HG03521 (cell line): ENCODE measurements at regions not wholly inside any gene's neighbourhood (a gene's known extent, or its start where the extent isn't known, plus 50 kb on each side); places are given as distances from the start of the nearest gene placed in this dataset.
"Not testable (repeated sequence)": the region's sequence is repeated elsewhere in the genome, so short reads cannot be mapped to it uniquely, and the experiment has no call there.

Experiments
- ATAC-seq: cut with Tn5 transposase; IDR thresholded peaks from one replicate; pipeline ENCODE4 v1.9.1; 2021; ENCODE audit warnings: mild to moderate bottlenecking, moderate library complexity; ENCODE audit not compliant: unreplicated experiment

DNA sequence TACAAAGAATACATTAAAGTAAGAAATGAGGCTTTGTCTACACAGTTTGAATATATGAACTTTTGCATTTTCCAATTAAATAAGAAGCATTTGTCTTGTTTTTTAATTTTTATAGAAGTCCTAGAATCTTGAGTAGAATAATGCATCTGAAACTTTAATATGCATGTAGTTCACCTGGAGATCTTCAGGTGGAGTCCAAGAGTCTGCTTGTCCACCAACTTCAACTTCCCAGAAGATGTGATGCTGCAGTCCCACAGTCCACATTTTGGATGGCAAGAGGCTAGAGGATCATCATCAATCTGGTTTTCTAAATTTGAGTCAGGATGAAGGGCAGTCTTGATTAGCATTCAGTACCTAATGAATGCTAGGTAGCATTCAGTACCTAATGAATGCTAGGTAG, 357.6 kb upstream of the SOX2 start:
- ATAC-seq = no peak

GRCh38 chr3:181344331-181344730, 354.8 kb upstream of the DNAJC19 start:
- ATAC-seq = no peak

- ATAC-seq = no peak
Observed at GRCh38 chr3:181336597-181336996, 347.1 kb upstream of the DNAJC19 start.

DNA sequence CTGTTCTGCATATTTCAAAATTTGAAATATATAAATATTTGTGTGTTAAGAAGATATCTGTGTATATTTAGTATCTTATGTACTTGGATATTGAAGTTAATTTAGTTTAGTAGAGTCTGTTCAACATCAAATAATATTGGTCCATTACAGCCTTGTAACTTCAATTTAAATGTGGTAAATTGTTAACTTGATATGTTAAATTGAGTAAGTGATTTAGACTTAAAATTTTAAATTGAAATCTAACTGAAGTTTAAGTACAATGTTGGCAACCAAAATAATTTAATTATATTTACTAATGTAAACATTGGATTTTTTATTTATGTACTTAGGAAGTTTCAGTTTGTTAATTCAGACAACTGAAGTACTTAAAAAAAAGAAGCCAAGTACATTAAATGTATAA, 343.9 kb upstream of the DNAJC19 start:
- ATAC-seq = no peak

DNA sequence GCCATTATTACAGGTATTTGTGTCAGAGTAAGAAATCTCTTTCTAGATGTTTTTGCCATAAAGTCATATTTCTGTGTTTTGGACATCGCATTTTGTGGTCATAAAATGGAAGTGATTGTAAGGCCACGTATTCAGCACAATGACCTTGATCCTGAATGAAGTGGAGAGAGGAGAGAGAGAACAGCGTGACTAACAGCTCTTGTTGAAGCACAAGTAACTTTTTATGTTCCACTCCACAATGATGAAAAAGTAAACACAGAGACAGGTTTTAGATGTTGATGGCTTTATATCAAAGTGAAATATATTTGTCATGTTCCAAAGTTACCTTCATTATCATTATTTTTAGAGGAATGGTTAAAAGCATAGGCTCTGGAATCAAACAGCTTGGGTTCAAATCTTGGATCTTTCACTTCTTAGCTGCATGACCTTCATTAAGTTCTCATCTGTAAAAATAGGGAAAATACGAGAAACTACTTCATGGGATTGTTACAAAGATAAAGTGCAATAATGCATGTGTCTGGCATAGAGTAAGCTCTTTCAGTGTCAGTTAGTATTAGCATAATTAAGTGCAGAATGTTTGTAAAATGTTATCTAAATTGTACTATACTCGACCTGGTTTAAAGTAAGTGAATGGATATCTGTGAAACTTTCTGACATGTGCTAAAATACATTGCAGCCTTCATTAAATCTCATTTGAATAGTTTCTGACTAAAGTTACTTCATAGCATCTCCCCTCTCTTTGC, 341.5 kb upstream of the DNAJC19 start:
- ATAC-seq = no peak

DNA sequence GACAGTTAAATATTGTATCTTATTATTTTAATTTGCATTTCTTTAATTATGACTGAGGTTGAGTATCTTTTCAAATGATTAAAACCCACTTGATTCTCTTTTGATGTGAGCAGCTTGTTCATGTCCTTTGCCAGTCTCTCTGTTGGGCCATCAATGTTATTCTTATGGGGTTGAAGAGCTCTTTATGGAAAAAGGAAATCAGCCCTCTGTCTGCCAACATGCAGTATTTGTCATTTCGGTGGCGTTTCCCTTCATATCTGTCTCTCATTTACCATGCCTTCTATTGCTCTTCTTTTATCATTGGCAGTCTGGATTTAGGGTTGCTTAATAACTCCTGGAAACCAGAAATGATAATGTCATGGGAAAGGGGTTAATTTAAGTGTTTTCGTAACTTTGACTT, 340.7 kb upstream of the DNAJC19 start:
- ATAC-seq = no peak

DNA sequence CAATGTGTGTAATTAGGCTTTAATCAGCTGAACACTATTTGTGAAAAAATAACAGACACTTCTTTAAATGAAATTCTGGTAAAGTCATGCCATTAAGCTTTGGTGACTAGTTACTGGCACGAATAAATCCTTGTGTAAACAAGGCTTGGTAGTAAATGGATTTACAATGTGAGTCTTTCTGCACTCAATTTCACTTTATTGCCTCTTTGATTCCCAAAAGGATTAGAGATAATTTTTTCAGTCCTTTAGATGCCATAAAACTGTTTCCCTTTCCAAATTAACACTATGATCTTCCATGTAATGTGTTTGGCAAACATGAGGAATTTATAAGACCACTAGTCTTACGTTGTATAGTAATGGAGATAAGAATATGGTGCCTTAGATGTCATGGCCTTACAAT, 339.5 kb upstream of the DNAJC19 start:
- no peak for ATAC-seq

GRCh38 chr3:181328346-181328745, 338.8 kb upstream of the DNAJC19 start:
- no peak for ATAC-seq

- ATAC-seq = no peak
Observed at GRCh38 chr3:181327349-181327748, 337.8 kb upstream of the DNAJC19 start.

DNA sequence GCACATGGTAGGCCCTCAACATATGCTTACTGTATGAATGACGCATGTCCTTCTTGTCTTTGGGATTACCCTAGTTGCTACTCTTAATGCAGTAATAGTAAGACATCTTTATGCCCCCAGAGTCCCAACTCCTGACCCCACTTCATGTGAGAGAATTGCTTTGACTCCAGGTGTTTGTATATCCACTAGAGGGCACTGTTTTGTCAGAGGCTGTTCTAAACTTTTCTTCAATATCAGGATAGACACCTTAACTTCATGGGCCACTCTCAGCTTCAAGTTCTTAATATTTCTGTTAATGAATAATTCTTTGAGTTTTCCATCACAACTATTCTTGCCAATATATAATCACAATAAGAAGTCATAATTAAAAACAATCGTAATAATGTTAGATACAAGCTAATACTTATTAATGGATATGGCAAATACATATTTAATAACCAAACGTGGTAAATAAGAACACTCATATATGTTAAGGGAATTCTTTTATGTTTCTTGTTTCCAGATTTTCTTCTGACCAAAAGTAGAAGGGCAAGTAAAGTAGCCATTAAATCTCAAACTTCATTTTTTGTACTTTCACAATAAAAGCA, 337.2 kb upstream of the DNAJC19 start:
- ATAC-seq = no peak

GRCh38 chr3:181324516-181324915, 335.0 kb upstream of the DNAJC19 start:
- not testable (repeated sequence) for ATAC-seq

DNA sequence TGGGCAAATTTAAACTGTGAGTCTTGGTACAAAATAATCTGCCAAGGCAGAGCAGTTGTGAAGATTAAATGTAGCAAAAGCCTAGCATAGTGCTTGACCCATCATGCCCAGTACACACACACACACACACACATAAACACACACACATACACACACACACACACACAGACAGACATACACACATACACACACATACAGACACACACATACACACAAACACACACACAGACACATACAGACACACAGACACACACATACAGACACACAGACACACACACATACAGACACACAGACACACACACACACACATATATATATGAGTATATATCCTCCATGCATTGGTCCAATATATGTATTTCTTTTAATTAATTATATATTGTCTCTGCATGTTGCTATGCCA, 328.8 kb upstream of the DNAJC19 start:
- ATAC-seq = no peak

DNA sequence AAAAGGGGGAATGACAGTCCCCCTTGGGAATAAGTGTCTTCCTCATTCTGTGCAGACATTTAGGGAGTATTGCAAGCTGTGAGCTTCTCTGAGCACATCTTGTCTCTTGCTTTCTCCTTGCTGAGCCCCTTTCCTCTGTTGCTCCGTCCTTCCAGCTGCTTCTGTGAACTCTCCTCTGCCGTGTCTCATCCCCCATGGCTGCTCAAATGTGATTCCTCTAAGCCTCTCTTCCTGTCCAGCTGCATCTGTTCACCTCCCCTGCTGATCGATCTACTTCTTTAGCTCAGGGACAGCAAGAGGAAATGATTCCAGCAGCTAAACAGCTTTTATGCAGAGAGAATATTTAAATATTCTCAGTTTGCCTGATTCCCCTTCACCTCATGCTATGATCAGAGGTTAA, 328.0 kb upstream of the DNAJC19 start:
- no peak for ATAC-seq

GRCh38 chr3:181316482-181316881, 326.9 kb upstream of the DNAJC19 start:
- ATAC-seq = no peak

DNA sequence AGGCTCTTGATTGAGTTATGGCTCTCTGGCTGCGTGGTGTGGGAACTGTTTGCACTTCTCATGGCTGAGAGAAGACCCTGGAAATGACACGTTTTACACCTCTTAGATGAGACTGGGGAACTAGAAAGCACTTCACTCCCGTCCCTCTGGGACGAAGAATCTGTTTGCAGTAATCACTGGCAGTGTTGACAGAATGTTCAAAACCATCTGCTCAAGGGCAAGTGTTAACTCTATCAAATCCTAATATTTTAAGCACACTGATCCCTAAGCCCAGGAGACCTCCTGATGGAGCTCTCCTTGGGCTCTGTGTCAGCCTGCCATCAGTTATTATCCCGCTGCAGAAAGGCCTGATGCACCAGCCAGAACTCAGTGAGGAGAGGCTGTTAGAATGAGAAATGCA, 323.8 kb upstream of the DNAJC19 start:
- no peak for ATAC-seq

GRCh38 chr3:181311186-181311585, 321.6 kb upstream of the DNAJC19 start:
- no peak for ATAC-seq

DNA sequence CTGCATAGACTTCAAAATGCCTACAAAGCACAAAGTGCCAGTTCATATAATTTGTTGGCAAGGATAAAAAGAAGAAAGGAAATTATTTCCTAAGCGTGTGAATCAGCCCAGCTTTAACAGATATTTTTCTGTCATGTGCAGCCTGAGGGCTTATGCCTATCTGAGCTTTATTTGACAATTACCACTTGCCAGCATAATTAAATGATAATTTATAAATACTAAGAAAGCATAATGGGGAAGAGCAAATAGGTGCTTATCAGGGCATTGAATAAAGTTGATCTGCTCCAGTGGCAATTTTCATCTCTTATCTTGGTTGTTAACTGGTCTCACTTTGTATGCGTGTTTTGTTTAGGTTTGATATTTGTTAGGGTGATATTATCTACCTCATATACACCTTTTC, 313.4 kb upstream of the DNAJC19 start:
- ATAC-seq = no peak

- ATAC-seq = no peak
Observed at GRCh38 chr3:181300033-181300432, 310.5 kb upstream of the DNAJC19 start.

- no peak for ATAC-seq
Observed at GRCh38 chr3:181298421-181298820, 308.9 kb upstream of the DNAJC19 start.

DNA sequence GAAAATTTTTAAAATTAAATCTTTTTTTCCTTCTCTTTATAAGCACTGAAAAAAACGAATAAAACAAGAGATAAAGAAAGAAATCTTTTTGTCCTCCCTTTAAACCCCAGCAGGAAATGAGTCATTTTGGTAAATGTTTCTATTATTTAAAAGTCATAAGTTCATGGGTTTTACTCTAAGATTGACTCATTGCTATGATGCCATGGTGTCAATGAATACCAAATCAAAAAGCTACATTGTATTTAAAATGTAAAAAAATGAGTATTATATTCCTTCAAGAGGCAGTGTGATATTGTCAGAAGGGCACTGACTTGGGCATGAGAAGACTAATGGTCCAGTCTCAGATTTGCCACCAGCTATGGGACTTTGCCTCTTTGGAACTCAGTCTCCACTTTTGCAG, 303.4 kb upstream of the DNAJC19 start:
- peak; percentile 70 for ATAC-seq

GRCh38 chr3:181290941-181291340, 301.4 kb upstream of the DNAJC19 start:
- no peak for ATAC-seq

DNA sequence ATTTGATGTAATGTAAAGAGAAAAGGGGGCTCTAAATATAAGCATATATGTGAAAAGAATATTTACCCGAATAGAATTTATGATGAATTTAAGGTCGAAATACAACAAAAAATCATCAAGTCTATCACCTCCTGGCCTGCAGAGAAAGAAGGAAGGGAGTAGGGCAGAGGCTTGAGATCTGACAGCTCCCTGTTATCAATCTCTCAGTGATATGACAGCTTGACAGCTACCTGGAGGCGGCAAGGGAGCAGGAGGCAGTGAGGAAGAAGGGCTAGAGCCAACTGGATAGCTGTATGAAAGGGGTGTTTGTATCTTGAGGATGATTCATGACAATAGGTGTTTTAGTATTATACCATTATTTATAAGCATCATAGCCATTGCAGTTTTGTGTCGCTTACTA, 299.8 kb upstream of the DNAJC19 start:
- ATAC-seq = no peak

- no peak for ATAC-seq
Observed at GRCh38 chr3:181288145-181288544, 298.6 kb upstream of the DNAJC19 start.
